NCI-H1417 (cell line): ENCODE measurements at regions not wholly inside any gene's neighbourhood (a gene's known extent, or its start where the extent isn't known, plus 50 kb on each side); places are given as distances from the start of the nearest gene placed in this dataset.

Experiments
- DNase-seq, 3 experiments: peaks; one replicate each; lab custom pipeline; 2025; lab: John Stamatoyannopoulos, UW

DNA sequence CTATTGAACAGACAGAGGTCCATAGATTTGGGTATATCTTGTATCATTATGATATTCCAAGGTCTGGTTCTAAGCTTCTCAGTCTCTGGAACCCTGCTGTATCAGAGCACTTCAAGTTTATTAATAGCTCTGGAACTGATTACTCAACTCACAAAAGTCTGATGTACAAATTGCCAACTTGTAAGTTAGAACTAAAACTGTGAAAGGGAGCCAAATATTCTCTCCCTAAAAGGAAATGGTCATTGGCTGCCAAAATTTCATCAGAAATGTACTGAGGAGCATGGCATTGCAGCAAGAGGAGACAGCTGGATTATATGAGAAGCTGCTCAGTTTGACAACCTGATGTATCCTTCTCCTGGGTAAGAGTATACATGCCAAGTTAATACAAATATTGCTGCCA lies 828.8 kb upstream of the SEL1L start:
- no peak for DNase-seq

DNA sequence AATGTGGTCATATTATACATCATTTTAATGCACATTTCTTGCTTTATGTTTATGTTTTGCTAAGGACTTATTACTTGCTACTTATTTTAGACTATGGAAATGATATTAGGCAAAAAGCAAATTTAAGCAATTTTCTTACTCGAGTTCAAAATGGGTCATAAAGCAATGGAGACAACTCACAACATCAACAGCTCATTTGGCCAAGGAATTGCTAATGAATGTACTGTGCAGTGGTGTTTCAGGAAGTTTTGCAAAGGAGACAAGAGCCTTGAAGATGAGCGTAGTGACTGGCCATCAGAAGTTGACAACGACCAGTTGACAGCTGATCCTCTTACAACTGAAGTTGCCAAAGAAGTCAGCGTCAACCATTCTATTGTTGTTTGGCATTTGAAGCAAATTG lies 831.8 kb upstream of the SEL1L start:
- no peak for DNase-seq

DNA sequence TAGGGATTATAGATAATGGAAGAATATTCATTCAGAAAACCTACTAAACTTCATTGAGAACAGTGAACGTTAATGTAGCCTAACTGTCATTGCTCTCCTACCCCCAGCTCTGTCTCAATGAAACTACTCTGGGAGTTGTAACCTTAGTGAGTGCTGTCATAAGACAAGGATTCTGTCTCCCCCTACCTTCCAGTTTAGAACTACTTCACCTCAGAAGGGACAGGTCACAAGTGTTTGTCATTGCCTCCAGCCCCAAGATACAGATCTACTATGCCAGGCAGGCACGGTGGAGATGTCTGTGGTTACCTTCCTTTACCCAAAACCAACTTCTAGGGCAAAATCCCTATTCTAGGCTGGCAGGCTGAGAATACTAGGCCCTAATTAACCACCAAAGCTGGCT lies 833.1 kb upstream of the SEL1L start:
- DNase-seq, result peak in 1 of 3 experiments; percentile 53

DNA sequence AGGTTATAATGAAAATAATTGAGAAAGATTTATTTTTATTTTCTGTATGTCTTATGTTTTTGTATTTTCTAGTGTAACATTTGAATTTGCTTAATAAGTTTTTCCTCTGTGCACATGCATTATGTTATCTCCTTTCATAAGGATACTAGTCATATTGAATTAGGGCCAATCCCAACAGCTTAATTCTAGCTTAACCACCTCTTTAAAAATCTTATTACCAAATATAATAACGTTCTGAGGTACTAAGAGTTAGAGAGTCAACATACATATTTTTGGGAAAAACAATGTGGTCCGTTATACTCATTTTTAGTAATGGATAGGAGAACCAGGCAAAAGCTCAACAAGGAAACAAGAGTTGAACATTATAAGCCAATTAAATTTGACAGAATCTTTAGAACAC lies 845.6 kb upstream of the SEL1L start:
- no peak for DNase-seq

DNA sequence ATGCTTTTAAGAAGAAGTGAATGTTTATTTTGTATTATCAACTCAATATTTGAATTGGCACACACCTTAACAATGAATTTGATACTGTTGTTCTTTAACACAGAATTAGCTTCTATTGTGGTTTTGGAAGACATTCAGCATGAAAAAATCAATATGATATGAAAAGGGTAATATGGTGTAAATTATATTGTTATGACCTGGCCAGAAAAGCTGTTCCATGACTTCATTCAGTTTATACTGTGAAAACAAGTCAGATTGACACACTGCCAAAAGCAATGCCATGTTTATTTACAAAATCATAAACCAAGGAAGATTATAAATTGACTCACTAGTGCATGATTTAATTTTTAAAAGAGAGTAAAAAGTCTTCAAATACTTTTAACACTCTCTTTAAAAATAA lies 851.4 kb upstream of the SEL1L start:
- peak in 1 of 3 experiments; percentile 59 for DNase-seq

DNA sequence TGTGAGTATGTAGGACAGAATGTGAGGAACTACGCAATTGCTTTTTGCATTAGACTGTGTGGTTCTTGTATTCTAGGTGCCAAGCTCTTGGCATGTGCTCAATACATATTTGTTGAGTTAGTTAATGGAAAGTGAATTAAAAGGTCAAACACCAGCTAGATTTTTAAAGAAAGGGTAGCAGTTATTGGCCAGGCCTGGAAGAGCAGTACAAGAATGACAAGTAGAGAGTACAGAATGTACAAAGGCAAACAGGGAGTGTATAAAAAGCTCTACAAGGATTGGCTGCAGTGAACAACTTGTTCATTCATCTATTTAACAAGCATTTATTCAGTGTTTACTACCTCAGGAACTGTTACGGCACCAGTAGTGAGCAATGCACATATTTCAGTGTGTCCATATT lies 854.0 kb upstream of the SEL1L start:
- no peak for DNase-seq

DNA sequence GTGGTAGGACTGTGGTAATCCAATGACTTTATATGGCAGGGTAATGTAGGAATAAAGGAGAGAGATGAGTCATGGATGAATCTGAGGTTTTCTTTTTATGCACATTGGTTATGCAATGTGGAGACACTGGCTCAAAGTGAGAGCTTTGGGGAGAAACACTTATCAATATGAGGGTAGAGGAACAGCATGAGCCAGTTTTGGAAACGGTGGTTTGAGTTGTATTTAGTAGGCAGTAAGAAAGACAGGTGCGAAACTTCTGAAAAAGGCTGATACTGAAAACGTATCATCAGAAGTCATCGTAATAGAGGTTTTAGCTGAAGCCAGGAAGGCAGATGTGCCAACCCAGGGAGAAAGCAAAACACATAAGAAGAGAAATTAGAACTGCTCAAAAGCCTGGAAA lies 854.8 kb upstream of the SEL1L start:
- no peak for DNase-seq

DNA sequence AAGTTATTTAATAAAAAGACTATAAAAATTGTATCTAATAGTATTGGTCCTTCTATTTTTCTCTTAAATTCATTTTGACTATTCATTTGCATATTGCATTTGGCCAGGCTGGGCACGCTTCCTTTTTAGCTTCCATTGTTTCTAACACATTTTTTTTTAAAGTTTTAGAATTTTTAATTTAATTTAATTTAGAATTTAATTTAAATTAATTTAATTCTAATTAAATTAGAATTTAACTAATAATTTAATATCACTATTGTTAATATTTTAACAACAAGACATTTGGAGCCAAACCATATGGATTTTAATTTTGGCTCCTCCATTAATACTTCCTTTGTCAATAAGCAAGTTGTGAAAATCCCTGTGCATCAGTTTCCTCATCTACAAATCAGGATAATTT lies 856.9 kb upstream of the SEL1L start:
- no peak for DNase-seq

DNA sequence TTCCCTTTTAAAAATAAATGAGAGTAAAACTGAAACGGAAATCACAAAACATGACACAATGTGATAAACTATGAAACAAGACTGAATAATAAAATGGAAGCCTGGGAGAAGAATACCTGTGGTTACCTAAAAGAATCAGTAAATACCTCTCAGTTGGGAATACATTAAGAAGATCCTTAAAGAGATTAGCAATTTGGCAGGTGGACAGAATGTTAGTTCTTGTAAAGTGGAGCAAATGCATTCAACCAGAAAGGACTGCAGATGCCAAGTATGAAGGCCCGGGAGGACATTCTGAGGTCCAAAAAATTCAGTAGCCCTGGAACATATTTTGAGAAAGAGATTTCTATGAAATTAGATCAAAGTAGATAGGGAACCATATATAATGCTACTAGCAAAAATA lies 861.3 kb upstream of the SEL1L start:
- peak in 2 of 3 experiments; percentile 21 to 61 for DNase-seq

DNA sequence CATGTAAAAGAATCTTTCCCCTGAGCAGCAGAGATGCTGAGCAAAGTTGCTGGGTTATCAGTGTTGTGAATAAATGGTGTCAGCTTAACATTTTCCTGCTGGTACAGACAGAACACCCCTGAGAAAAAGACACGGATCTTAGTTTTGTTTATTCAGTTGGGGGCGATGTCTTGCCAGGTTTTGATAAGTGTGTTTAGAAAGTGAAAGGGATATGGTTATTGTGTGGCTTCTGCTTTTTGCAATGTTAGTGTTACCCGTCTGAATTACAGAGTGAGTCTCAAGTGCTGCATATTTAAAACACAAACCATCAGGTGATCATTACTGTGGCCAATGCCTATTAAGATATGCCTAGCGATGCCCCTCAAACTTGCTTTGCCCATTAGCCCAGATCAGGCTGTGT lies 864.6 kb upstream of the SEL1L start:
- DNase-seq, result peak in 1 of 3 experiments; percentile 8

DNA sequence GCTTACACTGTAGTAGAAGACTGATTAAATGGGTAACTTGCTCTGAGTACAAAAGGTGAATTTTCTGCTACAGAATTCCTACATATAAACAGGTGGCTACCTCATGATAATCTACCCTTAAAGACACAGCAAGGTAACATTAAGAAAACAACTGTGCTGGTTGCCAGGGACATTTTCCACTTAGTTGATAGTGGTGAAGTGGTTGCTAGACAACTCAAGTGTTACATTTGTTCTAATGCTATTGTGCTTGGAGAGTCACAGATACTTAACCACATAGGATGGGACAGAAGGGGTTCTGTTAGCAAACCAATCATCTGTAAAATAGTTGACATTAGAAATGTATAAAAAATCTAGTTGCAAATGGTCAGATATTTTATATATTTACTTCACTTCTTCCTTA lies 870.3 kb upstream of the SEL1L start:
- peak; percentile 11 to 96 (median 74) for DNase-seq

DNA sequence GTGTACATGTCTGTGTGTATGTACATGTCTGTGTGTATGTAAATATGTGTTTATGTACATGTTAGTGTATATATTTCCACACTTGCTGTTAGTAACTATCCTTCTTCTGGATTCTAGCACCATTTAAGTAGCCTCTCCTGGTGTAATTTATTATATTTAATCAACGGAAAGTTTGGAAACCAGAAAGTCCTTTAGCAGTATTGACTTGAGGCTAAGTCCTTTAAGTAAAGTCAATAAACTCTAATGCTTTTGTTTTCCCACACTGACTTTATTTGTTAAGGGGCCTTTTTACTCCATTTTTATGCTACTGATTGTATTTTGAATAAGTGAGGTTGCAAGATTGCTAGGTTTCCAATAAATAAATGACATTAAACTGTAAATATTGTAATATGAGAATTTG lies 876.4 kb upstream of the SEL1L start:
- DNase-seq, result no peak

DNA sequence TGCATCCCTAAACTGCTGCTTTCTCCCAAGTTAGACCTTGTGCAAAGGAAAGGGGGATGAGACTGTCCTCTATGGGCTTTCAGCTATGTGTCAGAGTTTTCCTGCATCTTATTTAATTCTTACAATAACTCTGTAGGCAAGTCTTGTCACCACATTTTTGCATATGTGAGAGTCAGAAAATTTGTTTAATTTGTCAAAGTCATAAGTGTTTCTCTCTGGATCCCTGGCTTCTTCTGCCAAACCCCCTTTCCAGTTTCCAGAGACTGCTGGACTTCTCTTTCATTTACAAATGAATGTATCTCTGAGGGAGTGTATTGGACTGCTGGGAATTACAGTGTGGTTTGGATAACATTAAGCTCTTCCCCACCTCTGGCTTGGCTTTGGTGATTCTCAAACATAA lies 877.6 kb upstream of the SEL1L start:
- no peak for DNase-seq

DNA sequence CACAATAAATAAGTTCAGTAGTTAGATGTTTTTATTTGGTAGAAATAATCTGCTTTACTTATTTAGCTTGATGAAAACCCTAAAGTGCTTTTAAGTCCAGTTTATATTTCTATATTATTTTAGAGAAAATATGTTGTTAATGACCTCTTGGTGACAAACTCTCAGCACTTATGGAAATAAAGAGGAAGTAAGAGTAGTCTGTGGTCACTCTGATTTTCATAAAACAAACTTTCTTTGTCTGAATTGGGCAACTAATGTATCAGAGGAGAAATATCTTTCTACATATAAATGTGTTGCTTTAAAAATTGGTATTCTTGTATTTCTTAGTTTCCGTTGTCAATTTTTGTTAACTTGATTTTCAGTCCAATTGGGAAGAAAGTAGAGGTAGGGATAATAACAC lies 878.9 kb upstream of the SEL1L start:
- DNase-seq, result no peak

DNA sequence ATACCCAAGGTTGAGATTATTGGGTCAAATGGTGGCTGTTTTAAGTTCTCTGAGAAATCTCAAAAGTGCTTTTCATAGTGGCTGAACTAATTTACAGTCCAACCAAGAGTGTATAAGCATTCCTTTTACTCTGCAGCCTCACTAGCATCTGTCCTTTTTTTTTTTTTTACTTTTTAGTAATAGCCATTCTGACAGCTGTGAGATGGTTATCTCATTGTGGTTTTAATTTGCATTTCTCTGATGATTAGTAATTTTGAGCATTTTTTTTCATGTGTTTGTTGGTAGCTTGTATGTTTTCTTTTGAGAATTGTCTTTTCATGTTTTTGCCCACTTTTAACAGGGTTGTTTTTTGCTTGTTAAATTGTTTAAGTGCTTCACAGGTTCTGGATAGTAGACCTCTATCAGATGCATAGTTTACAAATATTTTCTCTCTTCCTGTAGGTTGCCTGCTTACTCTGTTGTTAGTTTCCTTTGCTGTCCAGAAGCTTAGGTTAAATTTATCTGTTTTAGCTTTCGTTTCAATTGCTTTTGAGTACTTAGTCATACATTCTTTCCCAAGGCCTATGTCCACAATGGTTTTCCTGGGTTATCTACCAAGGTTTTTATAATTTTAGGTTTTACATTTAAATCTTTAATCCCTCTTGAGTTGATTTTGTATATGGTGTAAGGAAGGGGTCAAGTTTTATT lies 881.3 kb upstream of the SEL1L start:
- DNase-seq, result no peak

DNA sequence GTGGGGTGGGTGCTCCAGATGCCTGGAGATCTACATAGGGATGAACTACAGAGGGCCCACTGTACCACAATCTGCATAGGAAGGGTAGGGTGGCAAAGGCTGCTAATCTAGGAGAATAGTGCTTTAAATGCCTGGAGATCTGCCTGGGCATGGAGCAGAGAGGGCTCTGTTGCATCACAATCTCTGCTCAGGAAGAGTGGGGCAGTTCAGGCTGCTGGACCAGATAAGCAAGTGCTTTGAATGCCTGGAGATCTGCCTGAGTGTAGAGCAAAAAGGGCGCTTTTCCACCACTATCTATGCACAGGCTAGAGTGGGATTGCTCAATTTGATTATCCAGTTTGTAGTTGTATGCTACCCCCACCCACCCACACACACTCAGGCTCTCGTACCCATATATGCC lies 886.3 kb upstream of the SEL1L start:
- no peak for DNase-seq

DNA sequence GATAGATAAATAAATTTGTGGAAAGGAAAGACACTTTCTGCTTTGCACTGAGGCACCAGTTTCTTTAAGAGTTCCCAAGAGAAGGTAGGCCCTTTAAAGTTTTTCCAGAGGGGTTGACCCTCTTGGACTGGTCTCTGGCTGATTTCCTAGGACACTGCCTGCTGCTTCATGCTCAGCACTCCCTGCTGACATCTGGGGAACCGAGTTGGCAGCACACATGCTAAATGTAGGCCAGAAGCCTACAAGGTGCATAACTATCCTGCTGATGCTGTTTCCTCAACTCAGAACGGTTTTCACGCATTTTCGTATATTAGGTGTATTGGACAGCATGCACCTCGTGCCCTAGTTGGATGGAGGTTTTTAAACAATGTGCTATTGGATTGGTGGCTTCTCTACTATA lies 887.2 kb upstream of the SEL1L start:
- DNase-seq, result no peak

DNA sequence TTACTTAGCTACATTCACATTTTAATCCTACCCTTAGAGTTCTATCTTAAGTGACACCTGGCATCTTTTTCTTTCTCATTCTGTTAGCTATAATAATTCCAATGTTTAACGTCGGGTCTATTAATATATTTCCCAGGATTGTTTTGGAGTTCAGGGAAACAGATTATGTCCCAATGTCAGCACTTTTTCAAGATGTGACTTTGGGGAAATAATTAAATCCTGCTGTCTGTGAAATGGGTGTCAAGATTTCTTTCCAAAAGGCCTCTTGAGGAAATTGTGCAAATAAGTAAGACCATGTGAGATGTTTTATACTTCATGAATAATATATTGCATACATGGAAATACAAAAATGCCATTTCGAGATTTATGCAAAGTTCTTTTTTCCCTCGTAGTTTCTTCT lies 887.6 kb upstream of the SEL1L start:
- no peak for DNase-seq

DNA sequence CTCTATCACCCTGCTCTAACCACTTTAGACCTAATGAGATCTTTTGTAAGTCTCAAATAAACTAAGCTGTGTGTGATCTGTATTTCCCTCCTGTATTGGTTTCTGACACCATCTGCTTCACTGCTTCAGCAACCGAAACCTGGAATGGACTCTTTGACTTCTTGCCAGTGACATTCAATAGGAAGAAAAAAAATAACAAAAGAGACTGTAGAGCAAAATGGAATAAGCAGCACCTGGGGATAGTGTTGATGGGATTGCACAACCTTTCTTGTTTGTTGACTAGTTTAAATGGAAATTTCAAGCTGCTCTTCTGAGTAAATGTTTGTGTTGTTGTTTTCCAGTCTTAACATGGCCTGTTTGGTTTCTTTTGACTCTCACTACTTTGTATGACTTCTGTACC lies 888.6 kb upstream of the SEL1L start:
- DNase-seq, result no peak

DNA sequence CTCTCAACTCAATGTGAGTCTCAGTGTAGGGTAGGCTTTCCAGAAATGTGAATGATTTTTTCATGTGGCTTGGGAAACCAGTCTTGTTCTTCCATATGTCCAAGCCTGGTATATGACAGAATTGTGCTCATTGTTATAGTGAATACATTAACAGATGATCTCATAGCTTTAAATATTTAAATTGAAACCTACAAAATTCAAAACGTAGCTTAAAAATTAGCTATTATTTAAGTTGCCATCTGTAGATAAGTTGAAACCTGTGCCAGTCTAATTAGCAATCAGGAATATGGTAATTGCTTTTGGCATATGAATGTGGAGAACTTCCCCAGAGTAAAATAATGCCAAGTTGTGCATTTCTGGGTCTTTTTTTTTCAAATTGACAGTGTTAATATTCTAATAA lies 891.6 kb upstream of the SEL1L start:
- no peak for DNase-seq

DNA sequence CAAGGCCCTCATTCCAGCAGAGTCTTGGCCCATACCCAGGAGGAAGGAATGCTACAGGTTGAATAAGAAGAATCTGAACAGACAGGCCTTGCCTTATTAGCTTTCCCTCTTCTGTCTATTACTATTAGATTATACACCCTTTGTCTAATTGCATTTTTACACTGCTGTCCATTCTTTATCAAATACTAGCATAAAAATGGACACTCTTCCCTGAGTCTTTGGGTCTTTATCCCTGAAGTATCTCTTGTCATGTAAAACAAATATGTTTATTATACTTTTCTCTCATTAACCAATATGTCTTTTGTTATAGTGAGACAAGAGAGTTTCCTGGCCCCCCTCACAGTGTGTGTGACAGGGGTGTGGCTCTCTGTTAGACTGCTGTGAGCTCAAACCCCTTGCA lies 897.4 kb upstream of the SEL1L start:
- DNase-seq, result peak in 1 of 3 experiments; percentile 55

DNA sequence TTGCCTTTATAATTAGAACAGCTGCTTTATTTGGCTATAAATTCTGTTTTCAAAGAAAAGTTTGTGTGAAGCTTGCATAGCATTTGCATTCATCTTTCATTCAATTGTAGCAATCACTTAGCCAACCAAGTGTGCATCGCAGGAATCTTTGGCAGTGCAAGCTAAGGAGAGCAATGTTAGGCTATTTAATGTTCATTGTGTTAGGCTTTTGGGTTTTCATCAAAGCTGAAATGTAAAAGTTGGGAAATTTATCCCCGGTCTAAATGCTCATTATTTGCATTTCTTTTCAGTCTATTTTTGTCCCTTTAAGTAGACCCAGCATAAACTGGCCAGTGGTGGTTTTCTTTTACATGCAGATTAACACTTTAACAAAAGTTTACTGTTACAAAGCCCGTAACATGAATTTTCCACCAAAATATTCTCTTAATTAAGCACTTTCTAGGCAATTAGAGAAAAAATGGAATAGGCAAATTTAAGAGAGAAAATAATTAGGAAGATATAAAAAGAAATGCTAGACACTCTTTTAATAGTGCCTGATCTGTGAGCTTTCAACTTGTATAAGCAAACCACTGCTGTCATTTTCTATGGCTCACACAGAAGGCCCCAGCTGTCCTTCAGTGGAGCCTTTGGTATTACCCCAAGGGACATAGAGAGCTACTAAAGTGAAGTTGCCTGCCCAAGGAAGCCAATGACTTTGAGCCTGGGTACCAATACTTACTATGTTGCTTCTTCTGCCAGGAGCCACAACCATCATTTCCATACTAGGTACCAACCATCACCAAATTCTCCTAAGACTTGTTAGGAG lies 898.9 kb upstream of the SEL1L start:
- DNase-seq, result no peak

DNA sequence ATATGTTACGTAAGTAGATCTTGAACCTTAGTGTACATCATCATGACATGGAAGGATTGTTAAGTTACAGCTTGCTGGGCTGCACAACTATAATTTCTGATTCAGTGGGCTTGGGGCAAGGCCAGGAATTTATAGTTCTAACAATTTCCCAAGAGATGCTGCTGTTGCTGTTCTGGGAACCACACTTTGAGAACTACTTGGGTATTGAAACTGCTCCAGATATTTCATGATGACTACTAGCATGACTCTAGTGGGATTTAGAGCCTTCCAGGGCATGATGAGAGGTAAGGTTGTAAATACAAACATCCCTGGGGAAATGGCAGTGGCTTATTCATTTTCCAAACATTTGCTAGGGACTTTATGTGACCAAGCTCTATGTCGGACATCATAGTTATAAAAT lies 904.8 kb upstream of the SEL1L start:
- no peak for DNase-seq

DNA sequence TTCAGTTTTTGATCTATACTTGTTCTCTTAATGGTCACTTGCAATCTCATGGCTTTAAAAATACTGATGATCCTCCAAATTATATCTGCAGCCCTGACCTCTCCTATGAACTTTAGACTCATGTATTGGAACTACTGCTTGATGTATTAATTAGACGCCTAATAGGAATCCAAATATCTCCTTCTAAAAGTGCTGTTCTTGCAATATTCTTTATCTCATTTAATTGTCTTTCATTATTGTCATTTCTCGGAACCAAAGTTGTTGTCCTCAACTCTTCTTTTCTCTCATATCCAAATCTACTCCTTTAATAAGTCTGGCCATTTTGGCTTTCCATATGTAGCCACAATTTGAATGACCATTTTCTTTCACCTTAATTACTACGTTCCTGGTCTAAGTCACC lies 907.6 kb upstream of the SEL1L start:
- no peak for DNase-seq
